Activated CD4-positive, alpha-beta T cell treated with anti-CD3 and anti-CD28 coated beads, Interleukin-2, amount 50 U/mL, for 16 hours (primary cell): ENCODE measurements at regions not wholly inside any gene's neighbourhood (a gene's known extent, or its start where the extent isn't known, plus 50 kb on each side); places are given as distances from the start of the nearest gene placed in this dataset.
"Not testable (repeated sequence)": the region's sequence is repeated elsewhere in the genome, so short reads cannot be mapped to it uniquely, and the experiment has no call there.

Experiments used
- DNase-seq: peaks from one replicate; pipeline ENCODE4 v3.0.0-alpha.2; 2020

DNA sequence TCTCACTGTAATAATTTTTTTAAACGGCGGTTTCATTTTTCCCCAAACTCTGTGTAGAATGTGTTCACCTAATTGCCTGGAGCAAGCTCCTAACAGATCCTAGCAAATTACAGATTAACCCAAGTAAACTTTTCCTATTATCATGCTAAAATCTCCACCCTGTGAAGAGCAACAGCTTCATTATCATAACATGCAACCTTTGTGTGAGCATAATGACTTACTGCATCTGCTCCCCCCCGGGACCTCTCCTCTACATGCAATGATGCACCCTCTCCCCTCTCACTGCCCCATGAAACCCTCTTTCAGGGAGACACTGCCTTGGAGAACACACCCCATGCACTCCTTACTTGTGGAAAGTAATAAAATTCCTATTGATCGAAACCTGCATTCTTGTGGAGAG, 717.0 kb upstream of the TMPRSS15 start:
- DNase-seq = no peak

DNA sequence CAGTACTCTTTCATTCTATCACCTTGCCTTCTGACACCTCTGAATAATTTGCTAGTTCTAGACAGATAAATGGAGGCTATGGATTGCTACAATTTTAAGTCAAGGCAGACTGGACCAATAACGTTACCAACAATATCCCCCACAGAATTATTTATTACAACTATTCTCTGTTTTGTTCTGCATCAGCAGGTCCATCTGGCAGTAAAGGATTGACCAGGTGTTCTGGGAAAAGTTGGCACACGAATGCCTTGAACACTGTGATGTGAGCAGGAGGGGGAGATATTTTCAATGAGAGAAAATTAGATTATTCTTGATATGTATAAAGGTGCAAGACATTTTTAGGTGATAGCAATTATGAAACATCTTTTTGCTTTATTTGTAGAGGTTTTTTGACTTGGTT, 718.8 kb upstream of the TMPRSS15 start:
- no peak for DNase-seq

DNA sequence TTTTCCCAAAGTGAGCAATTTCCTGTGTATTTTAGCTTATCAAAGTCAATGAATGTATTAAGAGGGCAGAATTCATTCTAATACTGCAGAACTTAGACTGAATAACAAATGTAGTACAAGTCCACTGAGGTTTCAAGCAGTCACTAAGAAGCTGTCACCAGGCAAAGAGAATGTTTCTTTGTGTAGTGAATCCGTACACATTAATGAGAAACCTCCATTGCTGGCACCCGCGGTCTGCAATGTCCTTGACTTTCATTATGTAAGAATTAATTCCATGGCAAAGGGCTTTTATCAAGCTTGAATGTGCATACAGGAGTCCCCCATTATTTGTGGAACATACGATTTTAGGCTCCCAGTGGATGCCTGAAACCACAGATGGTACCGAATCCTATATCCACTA, 719.5 kb upstream of the TMPRSS15 start:
- no peak for DNase-seq

DNA sequence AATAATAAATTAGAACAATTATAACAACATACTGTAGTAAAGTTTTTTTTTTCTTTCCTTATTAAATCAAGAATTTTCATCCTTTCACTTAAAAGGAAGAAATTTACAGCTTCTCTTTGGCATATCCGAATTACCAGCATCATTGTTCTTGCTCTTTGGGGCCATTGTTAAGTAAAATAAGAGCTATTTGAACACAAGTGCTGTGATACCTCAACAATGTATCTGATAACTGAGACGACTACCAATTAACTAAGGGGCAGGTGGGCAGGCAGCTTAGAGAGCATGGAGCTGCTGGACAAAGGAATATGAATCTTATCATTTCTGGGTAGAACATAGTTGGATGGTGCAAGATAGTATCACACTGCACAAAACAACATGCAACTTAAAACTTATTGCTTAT, 719.9 kb upstream of the TMPRSS15 start:
- DNase-seq = no peak

DNA sequence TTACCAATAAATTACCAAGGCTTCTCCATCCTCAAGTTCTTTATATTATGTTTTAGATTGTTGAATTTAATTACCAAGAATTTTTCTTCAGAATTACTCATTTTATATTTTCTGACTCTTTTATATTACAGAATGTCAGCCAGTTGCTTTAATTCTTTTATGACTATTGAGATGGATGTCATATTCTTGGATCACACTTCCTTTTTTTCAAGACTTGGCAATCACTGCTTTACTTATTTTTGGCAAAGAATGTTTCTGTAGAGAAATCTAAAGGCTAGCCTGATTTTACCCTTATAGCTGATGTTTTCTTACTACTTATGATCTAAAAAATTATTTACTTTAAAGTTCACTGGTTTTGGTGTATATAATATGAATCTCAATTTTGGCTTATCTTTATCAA, 721.1 kb upstream of the TMPRSS15 start:
- no peak for DNase-seq

DNA sequence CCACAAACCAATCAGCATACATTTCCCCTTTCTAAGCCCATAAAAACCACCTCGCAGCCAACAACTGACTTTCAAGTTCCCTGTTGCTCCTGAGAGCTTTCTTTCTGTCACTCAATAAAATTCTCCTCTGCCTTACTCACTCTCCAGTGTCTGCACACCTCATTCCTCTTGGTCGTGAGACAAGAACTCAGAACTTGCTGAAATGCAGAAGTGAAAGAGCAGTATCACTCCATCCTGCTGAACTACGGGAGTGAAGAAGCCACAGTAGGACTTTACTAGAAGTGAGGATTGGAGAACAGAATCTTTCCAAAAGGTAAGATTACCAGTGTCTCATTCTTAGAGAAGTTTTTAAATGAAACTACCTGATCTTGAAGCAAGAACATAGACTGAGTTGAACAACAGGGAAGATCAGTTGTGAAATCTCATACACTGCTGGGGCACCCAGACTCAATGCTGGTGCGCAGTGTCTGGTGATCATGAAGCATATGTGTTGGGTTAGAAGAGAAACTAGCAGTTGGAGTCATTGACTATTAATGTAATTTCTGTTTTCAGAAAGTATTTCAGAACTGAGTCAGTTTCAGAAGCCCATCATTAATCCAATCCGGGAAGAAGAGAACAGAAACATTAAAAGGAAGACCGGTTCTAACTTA, 726.9 kb upstream of the TMPRSS15 start:
- DNase-seq = no peak

DNA sequence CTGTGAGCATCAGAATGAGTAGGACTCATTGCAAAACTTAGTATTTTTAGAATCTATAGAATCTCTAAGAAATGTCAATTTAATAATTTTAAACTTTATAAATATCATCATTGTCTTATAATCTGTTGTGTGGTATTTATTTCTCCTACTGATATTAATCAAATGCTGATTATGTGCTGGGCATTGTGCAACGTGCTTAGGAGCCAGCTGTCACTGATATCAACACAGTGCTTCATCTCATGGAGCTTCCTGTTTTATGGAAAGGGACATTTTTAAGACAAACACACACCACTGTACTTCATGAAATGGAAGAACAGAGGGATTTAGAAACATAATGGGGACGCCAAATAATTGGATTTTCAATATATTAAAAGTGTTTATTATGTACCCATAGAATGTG, 737.9 kb upstream of the TMPRSS15 start:
- DNase-seq = no peak

DNA sequence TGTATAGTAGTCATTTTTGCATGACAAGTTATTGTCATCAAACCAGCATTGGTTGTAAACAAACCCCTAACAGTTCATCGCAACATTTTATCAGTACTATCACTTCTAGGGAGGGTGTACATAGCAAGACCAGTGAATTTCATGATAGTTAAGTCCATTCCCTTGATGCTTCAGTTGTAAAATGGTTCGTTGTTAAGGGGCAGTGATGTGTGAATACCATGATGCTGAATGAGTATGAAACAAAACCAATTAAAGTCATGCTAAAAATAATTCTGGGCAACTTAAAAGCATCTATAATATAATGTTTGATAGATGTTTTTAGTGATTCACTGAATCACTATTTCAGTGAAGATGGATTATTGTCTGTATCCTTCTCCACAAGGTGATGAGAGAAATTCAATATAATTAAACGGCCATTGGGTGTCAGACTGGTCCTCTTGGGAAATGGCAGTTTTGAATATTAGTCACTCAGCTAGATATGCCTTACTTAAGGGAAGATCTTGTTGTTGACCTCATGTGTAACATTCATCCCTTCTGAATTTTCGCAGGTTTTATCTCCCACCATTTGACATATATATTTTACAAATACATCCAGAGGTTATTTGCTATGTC, 742.2 kb upstream of the TMPRSS15 start:
- no peak for DNase-seq

DNA sequence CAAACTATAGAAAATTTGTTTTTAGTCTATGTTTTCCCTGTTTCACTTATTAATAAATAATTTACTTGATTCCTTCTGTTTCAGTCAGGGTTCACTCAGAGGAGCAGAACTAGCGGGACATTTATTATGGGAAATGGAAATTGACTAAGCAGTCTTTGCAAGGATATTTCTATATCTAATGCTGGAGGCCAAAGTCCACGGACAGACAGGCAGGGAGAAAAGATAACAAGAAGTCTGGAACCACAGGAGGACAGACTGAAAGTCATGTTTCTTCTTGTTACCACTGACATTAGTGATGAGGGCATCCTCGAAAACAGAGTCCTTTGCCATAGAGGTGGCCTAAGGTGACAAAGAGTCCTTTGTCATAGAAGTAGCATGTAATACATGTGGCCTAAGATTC, 744.5 kb upstream of the TMPRSS15 start:
- no peak for DNase-seq

DNA sequence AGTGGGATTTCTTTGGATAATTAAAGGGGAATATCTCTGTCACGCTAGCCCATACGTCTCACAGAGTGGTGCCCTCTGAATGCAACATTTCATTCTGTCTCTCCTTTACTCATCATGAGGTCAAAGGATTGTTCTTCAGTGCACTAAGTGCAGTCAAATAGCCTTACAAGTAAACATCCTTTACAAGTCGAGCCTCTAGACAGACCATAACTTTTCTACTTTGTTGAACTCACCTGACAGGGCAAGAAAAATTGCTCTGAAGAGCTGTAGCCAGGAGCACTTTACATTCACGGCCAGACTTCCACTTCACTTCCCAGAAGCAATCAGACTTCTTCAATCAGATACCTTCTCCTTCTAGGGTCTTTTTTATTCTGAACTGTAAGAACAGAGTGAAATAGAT, 768.0 kb upstream of the TMPRSS15 start:
- no peak for DNase-seq

DNA sequence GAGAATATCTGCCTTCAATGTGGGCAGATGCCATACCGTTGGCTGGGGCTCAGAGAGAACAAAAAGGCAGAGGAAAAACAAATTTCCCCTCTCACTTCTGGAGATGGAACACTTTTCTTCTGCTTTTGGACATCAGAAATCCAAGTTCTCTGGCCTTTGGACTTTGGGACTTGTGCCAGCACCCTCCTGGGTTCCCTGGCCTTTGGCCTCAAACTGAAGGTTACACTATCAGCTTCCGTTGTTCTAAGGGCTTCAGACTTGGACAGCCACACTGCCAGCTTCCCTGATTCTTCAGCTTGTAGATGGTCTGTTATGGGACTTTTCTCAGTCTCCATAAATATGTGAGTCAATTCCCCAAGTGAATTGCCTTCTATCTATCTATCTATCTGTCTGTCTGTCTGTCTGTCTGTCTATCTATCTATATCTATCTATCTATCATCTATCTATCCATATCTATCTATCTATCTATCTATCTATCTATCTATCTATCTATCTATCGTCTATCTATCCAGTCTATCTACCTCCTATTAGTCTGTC, 778.1 kb upstream of the TMPRSS15 start:
- no peak for DNase-seq

DNA sequence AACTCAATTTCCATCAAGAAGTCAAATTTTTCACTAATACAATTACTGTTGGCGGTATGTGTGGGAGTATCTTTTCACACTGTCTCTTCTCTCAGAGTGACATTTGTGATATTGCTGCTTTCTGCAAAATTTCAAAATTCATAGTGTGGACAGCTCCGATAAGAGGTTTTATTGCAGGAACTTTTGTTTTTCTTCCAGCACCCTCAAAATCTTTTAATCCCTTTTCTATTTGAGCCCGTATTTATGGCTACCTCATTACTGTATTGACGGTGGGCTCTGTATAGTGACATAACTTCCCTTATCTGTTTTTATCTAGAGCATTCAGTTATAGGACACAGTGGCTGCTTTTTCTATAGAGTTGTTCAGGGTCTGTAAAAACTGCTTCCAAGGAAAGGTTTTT, 794.4 kb upstream of the TMPRSS15 start:
- DNase-seq = no peak

DNA sequence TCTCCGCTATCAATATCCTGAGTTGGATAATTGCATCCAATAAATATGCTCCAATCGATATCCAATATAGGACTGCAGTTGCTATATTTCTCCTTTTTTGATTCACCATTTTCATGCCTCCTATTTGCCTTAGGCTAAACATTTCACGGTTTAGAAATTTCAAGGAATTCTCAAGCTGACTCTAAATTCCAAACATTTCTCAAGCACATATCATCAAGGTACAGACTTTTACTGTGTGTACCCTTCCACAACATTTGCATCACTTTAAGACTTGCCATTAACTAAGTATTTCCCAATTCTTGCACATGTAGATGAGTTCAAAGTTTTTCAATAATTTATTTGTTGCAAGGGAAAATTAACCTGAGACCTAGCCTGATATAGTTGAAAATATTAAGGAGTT, 795.2 kb upstream of the TMPRSS15 start:
- no peak for DNase-seq

DNA sequence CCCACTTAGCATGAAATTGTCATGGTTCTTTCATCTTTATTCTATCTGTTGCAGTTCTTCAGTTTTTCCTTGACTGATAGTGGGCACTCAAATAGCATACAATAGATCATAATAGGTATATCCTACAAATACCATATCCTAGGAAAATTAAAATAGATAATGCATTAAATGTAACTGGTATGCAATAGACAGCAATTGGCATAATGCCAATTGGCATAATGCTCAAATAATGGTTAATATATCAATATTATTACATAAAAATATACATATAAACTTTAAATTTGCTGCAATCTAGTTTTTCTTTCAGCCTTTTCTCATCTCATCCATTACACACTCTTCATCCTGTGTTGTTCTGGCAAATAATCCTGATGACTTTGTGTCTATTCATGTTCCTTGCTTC, 814.6 kb upstream of the TMPRSS15 start:
- no peak for DNase-seq

DNA sequence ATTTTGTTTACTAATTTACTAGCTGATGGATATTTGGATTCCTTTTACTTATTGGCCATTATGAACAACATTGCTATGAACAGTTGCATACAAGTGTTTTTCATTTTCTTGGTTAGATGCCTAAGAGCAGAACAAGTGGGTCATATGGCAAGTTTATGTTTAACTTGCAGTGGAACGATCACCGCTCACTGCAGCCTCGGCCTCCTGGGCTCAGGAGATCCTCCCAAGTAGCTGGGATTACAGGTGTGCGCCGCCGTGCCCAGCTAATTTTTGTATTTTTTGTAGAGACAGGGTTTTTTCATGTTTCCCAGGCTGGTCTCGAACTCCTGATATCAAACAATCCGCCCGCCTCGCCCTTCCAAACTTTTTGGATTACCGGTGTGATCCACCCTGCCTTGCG, 820.5 kb upstream of the TMPRSS15 start:
- no peak for DNase-seq

DNA sequence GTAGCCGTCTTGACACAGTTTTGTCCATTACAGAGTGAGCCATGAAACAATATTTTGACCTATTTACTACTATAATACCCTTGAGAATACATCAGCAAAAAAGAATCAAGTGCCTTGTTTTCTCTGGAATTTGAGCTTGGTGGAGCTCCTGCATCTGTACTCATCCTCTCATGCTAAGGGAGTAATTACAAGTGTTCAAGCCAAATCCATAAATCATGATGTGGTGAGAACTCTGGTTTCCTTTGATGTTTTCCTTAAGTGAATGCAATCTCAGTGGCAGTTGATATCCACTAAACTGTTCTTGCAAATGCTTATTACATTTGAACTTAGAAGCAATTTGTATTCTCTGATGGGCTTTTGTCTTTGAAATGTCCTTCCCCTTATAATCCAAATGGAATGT, 824.6 kb upstream of the TMPRSS15 start:
- no peak for DNase-seq

DNA sequence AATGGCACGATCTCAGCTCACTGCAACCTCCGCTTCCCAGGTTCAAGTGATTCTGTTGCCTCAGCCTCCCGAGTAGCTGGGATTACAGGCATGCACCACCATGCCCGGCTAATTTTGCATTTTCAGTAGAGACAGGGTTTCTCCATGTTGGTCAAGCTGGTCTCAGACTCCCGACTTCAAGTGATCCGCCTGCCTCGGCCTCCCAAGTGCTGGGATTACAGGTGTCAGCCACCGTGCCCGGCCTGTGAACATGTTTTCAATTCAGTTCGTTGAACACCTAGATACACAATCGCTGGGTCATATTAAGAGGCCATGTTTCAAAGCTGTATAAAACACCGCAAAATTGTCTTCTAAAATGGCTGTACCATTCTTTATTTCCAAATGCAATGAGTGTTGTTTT, 830.3 kb upstream of the TMPRSS15 start:
- DNase-seq = not testable (repeated sequence)

DNA sequence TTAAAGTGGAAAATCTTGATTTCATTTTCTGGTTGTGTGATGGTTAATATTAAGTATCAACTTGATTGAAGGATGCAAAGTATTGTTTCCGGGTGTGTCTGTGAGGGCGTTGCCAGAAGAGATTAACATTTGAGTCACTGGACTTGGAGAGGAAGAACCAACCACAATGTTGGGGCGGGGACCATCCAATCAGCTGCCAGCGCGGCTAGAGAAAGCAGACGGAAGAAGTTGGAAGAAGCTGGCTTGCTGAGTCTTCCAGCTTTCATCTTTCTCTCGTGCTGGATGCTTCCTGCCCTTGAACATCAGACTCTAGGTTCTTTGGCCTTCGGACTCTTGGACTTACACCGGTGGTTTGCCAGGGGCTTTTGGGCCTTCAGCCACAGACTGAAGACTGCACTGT, 832.6 kb upstream of the TMPRSS15 start:
- no peak for DNase-seq

DNA sequence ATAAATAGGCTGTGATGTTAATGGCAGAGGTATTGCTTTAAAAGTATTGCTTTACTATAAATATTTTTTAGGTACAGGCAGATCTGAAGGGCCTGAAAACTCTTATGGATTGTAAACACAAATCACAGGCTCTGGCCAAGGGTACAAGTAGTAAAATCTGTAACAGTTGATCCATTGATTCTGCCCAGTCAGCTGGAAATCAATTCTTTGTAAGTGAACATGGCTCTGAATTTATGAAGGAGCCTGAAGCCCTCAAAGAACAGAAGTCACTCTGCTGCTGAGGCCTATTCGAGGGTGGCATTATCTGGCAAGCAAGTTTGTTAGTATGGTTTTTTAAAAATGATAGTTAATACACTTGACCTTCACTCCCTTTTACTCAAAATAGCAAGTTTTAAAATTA, 834.0 kb upstream of the TMPRSS15 start:
- DNase-seq = no peak

DNA sequence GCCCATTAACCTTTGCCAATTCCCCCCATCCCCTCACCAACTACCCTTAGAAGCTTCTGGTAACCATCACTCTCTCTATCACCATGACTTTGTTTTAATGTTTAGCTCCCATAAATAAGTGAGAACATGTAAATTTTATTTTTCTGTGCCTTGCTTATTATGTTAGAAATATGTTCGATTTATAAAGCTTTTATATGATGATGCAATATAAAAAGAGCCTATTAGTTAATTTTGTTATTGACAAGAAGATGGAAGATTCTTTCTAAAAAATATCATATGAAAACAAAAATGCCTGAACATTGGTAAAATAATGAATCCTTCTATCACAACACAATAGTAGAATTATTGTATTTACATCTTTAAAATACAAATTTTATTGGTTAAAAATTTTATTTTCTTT, 836.1 kb upstream of the TMPRSS15 start:
- DNase-seq = no peak

DNA sequence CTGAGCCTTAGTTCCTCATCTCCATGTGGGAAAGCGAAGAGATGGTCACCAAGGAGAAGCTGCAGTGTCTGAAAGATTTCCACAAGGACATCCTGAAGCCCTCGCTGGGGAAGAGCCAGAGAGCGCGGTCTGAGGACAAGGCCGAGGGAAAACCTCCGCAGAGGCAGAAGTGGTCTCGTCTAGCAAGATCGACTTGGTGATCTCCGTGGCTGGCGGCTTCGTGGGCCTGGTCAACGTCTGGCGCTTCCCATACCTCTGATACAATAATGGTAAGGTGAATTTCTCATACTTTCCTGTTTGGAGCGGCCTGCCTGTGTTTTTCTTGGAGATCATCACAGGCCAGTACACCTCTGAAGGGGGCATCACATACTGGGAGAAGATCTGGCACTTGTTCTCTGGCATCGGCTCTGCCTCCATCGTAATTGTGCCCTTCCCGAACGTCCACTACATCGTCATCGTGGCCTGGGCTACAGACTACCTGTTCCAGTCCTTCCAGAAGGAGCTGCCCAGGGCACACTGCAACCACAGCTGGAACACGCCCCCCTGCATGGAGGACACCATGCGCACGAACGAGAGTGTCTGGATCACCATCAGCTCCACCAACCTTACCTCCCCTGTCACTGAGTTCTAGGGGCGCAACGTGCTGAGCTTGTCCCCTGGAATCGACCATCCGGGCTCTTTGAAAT, 841.1 kb upstream of the TMPRSS15 start:
- no peak for DNase-seq

DNA sequence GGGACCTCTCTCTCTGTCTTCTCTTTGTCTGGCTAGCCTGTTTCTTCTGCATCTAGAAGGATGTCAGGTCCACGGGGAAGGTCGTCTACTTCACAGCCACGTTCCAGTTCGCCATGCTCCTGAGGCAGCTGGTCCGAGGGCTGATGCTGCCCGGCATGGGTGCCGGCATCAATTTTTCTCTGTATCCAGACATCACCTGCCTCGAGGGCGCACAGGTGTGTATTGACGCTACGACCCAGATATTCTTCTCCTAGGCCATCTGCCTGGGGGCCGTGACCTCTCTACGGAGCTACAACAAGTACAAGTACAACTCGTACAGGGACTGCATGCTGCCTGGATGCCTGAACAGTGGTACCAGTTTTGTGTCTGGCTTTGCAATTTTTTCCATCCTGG, 841.6 kb upstream of the TMPRSS15 start:
- no peak for DNase-seq

DNA sequence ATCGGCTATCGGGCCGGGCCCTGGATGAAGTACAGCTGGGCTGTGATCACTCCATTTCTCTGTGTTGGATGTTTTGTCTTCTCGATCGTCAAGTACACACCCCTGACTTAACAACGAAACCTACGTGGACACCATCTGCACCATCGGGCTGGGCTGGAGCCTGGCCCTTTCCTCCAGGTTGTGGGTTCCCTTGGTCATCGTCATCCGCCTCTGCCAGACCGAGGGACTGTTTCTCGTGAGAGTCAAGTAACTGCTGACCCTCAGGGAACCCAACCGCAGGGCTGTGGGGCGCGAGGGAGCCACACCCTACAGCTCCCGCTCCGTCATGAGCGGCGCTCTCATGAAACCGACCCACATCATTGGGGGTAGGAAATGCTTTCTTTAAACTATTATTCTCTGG, 842.4 kb upstream of the TMPRSS15 start:
- no peak for DNase-seq

DNA sequence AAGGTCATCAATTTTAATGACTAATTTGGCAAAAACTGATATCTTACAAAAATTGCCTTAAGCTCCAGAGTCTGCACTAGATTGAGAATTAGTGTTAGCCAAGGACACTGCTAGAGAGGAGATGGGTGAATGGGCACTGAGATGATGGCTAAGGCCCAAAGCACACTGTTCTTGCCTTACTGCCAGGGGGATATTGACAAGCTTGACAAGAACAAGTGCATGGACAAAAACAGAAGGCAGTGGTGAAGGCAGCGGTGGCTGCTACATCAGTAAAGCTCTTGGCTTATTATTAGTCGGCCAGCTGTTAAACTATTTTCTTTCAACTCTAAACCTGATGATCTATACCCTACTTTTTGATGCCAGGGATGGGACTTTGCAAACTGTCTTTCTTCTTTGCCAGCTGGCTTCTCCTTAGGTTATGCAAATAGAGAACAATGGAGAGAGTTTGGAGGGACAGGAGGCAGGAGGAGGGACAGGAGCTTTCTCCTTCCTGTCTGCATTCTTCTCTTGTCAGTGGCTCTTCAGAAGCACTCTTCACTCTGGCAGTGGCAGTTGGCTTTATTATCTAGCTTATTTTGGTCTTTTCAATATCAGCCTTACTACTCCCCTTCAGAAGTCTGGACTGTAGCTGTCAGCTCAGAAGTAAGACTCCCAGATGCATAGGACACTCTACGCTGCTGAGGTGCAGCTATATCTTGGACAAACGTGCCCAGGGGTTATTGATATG, 853.5 kb upstream of the TMPRSS15 start:
- no peak for DNase-seq
